ENCODE measurements at regions not wholly inside any gene's neighbourhood (a gene's known extent, or its start where the extent isn't known, plus 50 kb on each side); places are given as distances from the start of the nearest gene placed in this dataset.

DNA sequence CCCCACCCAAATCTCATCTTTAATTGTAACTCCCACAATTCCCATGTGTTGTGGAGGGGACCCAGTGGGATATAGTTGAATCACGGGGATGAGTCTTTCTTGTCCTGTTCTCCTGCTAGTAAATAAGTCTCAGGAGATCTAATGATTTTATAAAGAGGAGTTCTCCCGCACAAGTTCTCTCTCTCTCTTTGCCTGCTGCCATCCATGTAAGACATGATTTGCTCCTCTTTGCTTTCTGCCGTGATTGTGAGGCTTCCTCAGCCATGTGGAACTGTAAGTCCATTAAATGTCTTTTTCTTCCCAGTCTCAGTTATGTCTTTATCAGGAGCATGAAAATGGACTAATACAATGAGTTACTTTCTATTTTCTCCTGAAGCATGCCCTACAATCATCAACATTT is 1158.5 kb downstream of the CDH18 start:
- DNase-seq: no peak

DNA sequence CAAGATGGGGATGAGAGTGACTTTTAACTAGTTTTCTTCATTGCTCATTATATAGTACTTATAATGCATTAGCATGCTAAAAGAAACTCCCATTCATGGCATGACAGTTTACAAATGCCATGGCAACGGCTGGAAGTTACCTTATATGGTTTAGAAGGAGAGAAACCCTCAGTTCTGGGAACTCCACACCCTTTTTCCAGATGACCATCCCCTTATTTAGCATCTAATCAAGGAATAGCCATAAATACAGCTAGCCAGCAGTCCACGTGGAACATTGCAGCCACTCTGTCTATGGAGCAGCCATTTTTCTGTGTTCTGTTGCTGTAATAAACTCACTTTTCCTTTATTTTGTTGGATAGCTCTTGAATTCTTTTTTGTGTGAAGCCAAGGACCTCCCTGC is 1137.8 kb downstream of the CDH18 start:
- DNase-seq: no peak

DNA sequence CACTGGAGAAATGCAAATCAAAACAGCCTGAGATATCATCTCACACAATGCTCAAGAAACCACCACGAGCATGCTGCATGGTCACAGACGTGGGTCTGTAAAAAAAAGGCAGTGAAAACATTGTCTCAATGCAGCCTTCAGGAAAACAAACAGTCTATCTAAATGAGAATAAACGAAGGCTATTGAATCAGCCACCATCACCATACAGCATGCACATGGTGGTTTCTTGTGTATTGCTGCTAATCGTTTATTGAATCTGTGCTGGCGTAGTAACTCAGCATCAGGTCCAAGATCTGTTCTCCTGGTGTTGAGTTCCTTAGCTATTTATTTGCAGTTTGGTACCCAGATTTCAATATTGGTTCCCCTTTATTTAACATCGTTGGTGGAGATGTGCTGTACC is 1115.0 kb downstream of the CDH18 start:
- no peak for DNase-seq

DNA sequence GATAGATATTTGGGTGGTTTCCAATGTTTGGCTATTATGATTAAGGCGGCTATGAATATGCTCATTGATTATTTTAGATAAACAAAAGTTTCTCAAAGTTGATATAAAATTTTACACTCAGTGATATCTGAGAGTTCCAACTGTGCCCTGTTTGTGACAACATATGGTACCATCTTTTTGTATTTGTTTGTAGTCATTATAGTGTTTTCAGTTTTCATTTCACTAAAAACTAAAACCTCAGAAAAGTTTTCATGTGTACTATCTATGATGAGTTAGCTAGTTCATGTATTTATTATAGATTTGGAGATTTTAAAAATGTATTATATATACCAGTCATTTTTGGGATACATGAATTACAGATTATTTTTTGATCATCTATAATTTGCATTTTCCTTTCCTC is 1111.4 kb downstream of the CDH18 start:
- DNase-seq: no peak

DNA sequence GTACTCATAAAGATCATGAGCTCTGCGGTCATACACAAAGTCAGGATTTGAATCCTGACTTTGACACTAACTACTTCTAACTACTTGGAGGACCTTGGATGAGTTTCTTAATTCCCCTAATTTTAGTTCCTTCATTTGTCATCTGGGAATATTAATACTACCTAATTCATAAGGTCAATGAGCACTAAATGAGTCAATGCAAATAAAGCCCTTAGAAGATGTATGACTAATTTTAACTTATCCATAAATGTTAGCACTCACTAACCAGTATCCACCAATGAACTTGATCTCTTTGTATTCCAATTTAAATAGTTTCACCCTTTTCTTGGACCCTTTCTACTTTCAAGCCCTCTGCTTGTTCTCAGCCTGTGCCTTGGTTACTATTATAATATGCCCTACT is 1106.4 kb downstream of the CDH18 start:
- DNase-seq: no peak

DNA sequence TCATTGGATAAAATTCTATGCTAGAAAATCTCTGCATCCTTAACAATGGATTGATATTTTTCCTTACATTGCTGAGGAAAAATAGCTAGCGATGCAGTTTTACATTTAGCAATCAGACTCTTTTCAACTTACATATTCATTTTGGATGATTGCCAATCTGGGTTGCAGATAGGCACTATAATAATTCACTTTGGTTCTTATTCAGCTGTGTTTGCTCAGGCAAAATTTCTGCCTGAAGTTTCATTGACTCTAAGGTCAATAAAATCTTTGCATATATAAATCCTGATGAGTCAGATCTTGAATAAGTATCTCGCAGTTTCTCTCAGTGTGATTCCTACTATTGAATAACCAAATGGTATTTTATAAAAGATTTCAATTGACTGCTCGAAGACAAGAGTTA is 1105.8 kb downstream of the CDH18 start:
- no peak for DNase-seq

DNA sequence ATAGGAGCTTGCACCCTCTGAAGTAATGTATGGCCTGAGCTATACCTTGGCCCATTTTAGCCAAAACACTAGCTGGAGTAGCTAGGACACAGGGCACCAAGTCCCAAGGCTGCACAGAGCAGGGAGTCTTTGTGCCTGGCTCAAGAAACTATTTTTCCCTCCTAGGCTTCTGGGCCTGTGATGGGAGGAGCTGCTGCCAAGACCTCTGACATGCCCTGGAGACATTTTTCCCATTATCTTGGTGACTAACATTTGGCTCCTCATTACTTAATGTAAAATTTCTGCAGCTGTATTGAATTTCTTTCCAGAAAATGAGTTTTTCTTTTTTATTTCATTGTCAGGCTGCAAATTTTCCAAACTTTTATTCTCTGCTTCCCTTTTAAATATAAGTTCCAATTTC is 1099.2 kb downstream of the CDH18 start:
- DNase-seq: no peak

DNA sequence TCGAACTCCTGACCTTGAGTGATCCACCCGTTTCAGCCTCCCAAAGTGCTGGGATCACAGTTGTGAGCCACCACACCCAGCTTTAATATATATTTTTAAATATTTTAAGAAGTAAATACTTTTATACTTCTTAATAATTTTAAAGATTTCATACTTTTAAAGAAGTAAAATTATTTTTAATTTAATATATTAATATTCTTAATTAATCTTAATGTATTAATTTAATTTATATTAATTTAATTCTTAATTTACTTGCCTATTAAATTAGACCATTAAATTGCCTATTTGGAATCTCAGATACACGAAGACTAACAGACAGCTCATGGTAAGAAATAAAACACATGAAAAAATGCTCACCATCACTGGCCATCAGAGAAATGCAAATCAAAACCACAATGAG is 1087.4 kb downstream of the CDH18 start:
- no peak for DNase-seq

DNA sequence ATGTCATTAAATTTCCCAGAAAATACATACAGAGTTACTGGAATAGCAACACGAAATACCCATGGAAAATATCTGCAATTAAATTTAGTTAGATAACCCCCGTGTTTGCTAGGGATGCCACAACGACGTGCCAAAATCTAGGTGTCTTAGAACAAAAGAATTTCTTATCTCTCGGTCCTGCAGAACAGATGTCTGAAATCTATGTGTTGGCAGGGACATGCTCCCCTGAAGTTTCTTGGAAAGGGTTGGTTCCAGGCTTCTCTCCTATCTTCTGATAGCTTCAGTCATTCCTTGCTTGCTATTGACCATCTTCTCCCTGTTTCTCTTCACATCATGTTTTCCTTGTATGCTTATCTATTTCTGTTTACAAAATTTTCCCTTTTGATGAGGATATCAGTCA is 1067.0 kb downstream of the CDH18 start:
- no peak for DNase-seq

DNA sequence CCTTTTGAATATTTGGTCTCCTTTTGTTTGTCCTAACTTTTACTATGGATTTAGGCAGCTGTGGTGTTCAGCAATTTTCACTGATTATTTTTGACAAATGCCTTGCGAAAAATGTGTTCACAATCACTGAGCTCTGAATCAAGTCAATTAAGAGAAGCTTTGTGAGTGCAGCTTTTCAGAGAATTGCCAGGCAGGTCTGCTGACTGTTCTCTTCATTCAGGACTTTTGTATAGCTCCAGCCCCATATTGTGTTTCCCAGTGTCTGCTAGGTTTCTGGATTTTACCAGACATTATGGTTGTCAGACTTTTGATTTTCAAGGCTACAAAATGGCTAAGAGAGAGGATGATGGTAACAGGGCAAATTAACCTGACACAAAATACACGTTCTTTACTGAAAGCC is 1055.9 kb downstream of the CDH18 start:
- no peak for DNase-seq

DNA sequence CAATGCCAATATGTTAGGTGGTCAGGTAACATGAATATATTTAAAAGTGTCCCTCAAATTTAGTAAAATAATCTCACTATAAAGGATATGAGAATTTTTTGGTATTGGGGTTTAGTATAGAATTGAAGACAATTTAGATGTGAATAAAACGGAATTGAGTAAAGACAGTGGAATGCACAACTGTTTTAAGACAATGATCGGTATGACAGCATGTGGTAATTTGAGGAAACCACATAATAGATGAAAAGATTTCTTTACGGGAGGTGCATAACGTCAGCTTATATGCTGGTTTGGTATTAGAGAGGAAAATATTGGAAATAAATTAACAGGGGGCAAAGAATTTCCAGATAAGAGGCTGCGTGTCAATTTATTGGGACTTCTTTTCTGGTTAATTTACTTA is 1043.2 kb downstream of the CDH18 start:
- DNase-seq: no peak

DNA sequence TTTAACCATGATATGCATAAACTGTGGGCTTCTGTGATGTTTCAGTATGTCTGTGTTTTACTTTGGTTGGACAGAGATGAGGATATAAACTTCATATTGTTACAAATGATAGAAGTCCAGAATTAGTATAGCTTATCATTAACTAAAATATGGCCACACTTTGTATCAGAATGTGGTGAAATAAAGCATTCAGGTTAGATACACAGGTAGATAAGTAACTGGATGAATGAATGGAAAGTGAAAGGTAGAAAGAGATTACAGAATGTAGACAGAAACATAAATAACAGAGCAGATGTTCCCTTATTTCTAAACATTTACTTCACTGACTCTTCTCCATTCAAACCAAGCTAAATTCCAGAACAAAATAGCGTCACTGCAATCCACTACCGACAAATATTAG is 1033.8 kb downstream of the CDH18 start:
- DNase-seq: no peak

DNA sequence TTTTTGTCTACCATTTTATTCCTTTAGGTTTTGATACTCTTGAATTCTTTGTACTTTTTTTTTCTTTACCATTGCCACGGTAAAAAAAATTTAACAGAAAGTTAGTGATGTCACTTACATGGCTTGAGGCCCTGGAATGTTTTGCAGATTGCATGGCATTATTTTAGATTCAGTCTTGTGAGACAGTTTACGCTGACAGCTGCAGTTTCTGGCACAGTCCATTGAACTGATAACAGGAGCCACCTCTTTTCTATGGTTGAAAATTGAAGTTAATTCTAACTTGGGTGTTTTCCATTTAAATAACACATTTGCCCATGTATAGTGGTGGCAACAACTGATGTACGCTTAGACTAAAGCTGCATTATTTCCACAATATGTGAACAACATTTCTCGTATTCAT is 1028.5 kb downstream of the CDH18 start:
- DNase-seq: no peak

DNA sequence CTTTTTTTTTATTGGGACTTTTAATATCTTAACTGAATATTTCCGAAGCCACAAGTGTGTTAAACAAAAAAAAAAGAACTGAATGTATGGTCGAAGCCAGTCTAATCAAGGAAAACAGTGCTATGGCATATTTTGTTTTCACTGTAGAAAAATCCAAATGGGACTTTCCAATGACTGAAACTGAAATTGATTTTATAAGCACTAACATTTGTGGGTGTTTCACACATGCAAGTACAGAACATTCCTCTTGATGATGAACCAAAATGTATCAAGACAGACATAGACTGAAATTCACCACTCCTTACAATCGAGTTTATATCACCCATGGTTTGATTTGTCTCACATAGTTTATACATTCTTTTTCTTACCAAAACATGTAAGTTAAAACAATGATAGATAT is 1026.8 kb downstream of the CDH18 start:
- DNase-seq: no peak

DNA sequence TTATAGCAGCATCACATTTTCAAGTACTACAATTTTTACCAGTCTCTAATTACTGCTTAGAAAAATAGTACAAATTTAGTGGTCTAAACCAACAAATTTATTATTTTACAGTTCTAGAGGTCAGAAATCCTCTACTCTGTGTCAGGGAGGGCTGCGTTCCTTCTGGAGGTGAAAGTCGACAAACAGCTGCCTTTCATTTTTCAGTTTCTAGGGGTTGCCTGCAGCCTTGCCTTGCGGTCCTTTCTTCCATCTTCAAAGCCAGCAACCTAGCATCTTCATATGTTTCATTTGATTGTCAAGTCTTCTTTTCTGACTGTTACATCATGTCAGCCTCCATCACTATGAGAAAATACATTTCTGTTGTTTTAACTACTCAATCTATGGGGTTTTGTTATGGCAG is 1022.1 kb downstream of the CDH18 start:
- no peak for DNase-seq

DNA sequence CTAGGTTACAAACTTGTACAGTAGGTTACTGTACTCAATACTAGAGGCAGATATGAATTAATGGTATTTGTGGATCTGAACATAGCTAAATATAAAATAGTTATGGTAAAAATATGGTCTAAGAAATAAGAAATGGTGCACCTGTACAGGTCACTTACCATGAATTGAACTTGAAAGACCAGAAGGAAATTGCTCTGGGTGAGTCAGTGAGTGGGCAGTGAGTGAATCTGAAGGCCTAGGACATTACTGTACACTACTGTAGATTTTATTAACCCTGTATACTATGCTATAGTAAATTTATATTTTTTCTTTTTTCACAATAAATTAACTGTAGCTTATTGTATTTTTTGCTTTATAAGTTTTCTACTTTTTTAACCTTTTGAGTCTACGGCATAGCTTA is 1020.4 kb downstream of the CDH18 start:
- DNase-seq: no peak

DNA sequence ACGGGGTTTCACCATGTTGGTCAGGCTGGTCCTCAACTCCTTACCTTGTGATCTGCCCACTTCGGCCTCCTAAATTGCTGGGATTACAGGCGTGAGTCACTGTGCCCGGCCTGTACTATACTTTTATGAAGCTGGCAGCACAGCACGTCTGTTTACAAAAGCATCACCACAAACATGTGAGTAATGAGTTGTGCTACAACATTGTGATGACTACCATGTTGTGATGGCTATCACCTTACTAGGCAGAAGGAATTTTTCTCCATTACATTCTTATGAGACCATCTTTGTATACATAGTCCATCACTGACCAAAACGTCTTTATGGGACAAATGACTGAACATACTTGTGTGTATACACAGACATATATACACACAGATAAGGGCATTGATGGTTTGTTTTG is 1019.0 kb downstream of the CDH18 start:
- DNase-seq: no peak

DNA sequence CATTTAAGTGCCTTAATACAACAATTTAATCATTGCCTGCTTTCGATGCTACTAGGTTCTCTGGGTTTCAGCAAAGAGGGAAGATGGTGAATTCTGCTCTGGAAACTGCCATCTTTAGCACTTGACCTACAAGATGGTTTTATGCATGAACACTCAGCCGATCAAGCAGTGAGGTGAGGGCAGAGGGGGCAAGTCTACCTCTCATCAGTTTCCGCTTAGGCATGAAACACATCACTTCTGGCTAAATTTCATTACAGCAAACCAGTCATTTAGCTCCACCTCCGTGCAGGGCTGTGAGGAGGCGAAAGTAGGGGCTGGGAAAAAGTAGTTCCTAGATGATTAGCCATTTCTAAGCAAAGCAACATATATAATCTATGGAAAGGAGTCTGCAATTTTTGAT is 1018.0 kb downstream of the CDH18 start:
- DNase-seq: no peak

DNA sequence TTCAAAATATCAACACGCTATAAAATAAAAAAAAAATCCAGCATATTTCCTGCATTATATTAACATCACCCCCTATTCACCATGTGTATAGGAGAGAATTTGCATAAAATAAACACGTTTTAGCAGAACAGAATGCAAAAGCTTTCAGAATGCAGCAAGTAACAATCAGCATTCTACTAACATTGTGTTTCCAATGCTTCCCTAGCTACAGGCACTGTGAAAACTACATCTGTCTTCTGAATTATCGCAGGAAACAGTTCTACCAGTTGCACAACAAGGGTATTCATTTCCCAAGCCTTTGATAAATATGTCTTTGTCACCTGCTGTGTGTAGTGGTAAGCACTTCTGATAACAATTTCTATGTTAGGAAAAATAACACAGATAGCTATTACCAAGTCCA is 1015.8 kb downstream of the CDH18 start:
- DNase-seq: no peak

DNA sequence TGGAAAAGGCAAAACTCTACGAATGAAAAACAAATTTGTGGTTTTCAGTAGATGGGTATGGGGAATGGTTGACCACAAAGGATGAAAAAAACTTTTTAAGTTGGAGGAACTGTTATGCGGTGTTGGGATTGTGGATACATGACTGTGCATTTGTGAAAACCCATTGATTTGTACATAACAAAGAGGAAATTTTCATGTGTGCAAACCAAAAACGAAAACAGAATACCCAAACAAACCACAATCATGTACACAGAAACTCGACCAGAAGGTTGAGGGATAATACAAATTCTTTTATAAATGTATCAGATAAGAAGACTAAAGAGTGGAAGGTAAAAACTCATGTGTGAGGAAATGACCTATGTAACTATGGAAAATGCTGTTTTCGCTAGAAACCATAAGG is 1012.4 kb downstream of the CDH18 start:
- no peak for DNase-seq

DNA sequence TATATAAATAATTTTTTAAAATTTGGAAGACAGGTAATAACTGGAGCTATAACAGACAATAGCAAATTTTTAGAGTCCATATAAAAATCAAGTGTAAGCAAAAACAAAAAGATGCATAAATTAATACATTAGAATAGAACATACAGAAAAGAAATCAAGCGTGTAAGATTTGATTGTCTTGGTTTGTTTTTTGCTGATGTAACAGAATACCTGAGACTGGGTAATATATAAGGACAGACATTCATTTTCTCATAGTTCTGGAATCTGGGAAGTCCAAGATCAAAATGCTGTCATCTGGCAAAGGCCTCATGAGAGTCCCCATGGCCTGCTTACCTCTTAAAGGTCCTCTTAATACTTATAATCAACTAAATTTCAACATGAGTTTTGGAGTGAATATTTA is 1010.1 kb downstream of the CDH18 start:
- no peak for DNase-seq

DNA sequence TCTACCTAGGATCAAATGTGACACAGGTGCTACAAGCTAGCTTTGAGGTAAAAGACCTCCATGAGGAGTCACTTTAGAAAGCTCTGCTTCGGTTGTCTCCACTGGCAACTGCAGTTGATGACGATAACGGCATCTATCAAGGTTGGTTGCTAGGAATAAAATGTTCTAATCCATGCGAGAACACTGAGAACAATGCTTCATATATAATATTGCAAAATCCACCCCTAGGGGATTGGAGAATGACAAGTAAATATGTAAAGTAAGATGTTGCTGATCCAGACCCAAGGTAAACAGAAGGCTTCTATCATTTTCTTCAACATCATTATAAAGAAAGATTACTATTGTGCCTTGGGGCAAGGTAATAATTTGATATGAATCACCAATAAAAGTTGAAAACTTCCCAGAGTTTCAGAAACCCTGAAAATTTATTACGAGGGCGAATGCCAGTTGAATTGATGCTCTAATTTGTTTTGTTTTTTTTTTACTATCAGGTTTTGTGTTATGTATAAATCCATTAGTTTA is 1003.4 kb downstream of the CDH18 start:
- DNase-seq: no peak

DNA sequence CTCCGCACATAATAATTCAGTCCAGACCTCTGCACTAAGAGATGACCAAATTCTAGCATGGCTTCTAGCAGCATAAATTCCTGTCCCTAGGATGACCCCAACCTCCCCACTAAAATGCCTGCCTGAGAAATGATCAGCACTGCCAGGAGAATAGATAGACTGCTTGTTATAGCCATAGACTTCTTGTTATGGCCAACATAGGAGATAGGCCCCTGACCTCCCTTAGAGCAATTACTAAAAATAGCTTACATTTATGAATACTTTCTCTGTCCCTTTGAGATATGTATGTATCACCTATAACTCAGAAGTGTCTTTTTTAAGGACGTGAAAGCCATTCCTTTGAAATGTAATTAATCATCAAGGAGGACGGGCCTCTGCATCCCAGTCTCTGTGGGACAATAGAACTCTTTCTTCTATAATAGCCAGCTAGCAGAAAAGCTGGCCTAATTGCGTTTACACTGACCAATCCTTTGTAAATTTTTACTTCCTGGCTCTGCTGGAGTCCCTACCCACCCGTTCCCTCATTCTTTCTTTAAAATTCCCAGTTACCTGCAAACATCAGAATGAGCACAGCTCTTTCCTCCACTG is 1002.7 kb downstream of the CDH18 start:
- DNase-seq: no peak

DNA sequence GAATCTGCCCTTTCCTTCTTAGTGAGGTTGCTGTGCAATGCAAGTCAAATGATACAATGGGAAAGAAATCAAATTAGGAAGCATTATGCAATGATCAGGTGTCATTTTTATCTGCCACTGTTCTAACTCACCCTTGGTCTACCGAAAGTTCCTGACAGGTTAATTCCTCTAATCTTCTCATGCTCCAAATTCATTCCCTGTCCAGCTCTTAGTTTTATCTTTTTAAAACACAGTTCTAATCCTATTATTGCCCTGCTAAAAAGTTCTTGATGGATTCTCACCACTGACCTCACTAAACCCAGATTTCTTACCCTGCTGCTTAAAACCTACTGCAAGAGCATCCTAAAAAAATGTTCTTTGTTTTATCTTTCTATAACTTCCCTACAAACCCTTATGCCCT is 1000.9 kb downstream of the CDH18 start:
- DNase-seq: no peak

DNA sequence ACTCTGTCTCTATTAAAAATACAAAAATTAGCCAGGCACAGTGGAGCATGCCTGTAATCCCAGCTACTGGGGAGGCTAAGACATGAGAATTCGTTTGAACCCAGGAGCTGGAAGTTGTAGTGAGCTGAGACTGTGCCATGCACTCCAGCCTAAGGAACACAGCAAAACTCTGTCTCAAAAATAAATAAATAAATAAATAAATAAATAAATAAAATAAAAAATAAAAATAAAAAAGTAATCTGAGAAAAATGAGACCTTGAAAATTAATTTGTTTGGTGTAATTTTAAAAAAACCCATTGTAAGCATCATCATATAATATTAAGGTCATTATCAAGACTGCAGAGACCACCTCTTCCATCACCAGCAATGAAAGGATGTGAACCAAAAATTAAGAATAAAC is 997.1 kb downstream of the CDH18 start:
- DNase-seq: no peak

DNA sequence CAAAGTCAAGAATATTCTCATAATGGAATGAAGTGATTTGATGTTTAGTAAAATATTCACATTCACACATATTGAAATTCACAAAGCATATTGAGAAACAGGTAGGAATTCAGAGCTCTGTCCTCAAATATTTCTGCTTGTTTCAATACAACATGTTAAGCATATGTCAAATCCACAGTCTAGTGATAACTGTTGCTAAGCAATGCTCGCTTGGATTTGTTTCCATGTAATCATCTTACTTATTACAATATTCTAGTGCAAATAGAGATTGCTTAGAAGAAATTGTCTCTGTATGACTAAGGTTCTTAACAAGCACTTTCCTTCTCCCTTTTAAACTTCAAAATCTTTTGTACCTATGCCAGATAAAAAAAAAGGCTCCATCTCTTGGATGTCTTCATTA is 995.7 kb downstream of the CDH18 start:
- DNase-seq: no peak
